BJ (cell line): ENCODE measurements at regions not wholly inside any gene's neighbourhood (a gene's known extent, or its start where the extent isn't known, plus 50 kb on each side); places are given as distances from the start of the nearest gene placed in this dataset.

Experiments used
- CTCF ChIA-PET: fragments of 350-600 bp; formaldehyde crosslinking; extraction: SDS; loops from one replicate; lab custom pipeline; 2021; ENCODE audit warnings: antibody characterized with exemption, inconsistent platforms; lab: Yijun Ruan, JAX
- POLR2A ChIA-PET: fragments of 300-600 bp; sonication (Branson Sonifier 250); formaldehyde crosslinking; extraction: SDS; loops from one replicate; lab custom pipeline; 2021; ENCODE audit warnings: antibody characterized with exemption; lab: Charles Lee
- DNase-seq: peaks from one replicate; pipeline ENCODE4 v3.0.0-alpha.2; 2011; ENCODE audit warnings: low read depth
- H3K27me3 ChIP-seq: 2 replicates; pipeline ENCODE4 v1.6.0; 2011; ENCODE audit warnings: low read length; ENCODE audit not compliant: control insufficient read depth, insufficient read depth
- H3K36me3 ChIP-seq: 2 replicates; pipeline ENCODE4 v1.5.1; 2011; ENCODE audit warnings: low read length; ENCODE audit not compliant: control insufficient read depth, insufficient read depth
- H3K4me3 ChIP-seq: 2 replicates; pipeline ENCODE4 v1.5.1; 2011; ENCODE audit warnings: low read depth, mild to moderate bottlenecking, control low read depth, low read length
- CTCF ChIP-seq: IDR thresholded peaks from 2 replicates; pipeline ENCODE4 v1.5.1; 2011; ENCODE audit warnings: low read depth, mild to moderate bottlenecking, control low read depth, inconsistent platforms, low read length, moderate library complexity; ENCODE audit not compliant: insufficient read depth

DNA sequence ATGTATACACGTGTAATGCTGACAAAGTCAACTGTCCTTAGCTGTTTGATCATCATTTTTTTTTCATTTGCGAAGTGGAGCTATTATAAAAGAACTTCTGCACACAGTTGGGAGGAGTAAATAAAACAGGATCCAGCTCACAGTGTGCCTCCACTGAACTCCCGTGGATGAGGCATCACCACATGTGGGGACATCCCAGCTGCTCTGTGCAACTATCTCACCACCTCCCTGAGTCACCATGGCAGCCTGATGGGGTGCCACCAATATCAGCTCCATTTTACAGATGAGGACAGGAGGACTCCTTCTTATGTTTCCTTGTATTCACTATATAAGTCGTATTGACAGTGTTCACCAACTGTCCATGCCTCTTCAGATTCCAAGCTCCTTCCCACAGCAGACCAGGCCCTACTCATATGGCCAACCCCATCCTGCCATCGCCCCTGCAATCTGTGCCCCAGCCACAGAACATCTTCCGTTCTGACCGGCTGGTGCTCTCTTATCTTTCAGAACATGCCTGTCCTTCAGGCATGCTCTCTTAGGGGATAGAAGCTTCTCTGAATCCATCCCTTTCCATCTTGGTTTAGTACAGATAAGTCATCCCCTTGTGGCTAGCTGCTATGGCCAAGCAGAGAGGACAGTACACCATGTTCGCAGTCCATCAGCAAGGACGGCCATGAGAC lies 288.1 kb downstream of the RNF144A start:
- Histone ChIP-seq H3K27me3 (no peaks in the 10 kb centered on the region), H3K4me3 (no peak overlapping the region), H3K36me3 (no peaks in the 10 kb centered on the region)
- DNase-seq, result no peak
- CTCF ChIA-PET, result interaction anchor here (0.6 kb wide), 1 partner anchor 223 kb away, joined by 3 read pairs; no protein-coding TSS in a partner anchor
- POLR2A ChIA-PET, result no interaction called here
- TF ChIP-seq CTCF, result no peak

DNA sequence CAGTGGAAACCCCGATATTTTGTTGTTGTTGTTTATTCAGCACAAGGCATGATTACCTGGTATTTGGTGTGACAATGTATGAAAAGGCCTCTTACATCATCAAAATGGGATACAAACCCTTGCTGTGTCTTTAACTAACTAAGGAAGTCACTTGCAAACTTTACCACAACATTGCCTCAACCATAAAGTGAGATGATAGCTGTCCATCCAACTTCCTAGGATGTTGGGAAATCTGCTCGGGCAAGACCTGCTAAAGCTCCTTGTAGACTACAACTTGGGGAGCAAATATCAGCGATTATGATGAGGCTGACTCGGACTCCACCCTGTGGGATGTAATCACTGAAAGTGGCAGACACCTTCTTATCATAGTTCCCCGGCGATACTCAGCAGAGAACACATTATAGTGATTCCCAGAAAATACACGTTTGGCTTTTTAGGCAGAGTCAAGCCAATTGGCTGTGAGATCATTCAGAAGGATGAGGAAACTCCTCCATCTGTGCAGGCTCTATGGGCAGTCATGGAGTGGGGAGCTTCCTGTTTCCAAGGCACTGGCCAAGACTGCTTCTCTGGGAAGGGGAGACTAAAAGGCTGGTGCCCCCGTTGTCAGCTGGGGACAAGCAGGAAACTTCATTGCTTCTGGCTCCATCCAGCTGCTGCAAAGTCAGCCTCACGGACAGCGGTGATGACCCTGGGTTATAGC lies 289.0 kb downstream of the RNF144A start:
- DNase-seq, result no peak
- H3K4me3 ChIP-seq, result no peak overlapping the region
- no peaks in the 10 kb centered on the region for H3K36me3 ChIP-seq
- H3K27me3 ChIP-seq, result no peaks in the 10 kb centered on the region
- ChIA-PET CTCF (interaction anchor here (0.6 kb wide), 1 partner anchor 222 kb away, joined by 3 read pairs; no protein-coding TSS in a partner anchor), POLR2A (no interaction called here)
- TF ChIP-seq CTCF, result no peak

DNA sequence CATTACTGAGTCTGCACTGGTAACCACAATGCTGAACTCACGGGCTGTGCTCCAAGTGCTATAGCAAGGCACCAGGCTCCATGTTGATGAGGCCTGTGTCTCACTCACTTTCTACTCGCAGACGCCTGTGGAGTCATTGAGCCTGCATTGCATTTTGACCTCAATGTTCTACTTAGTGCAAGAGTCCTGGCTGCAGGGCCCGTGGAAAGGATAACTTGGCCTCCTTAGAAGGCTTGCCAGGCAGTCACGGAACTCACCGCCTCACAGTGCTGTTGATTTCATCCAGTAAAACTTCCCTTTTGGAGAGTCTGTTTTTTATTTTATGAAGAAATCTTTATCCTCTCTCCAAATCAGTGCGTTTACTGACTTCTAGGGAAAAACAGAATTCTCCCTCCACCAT lies 290.4 kb downstream of the RNF144A start:
- no peak for DNase-seq
- TF ChIP-seq CTCF, result no peak
- Histone ChIP-seq H3K4me3 (no peak overlapping the region), H3K27me3 (no peaks in the 10 kb centered on the region), H3K36me3 (no peaks in the 10 kb centered on the region)
- CTCF ChIA-PET, result no interaction called here
- POLR2A ChIA-PET, result no interaction called here

GRCh38 chr2:7209757-7210555 lies 292.7 kb downstream of the RNF144A start:
- ChIA-PET POLR2A (no interaction called here), CTCF (no interaction called here)
- H3K4me3 ChIP-seq, result no peak overlapping the region

More at GRCh38 chr2:7209757-7210555, 292.7 kb downstream of the RNF144A start:
- Histone ChIP-seq H3K36me3 (no peaks in the 10 kb centered on the region), H3K27me3 (no peaks in the 10 kb centered on the region)
- TF ChIP-seq CTCF, result no peak
- DNase-seq, result no peak
